ENCODE measurements at regions not wholly inside any gene's neighbourhood (a gene's known extent, or its start where the extent isn't known, plus 50 kb on each side); places are given as distances from the start of the nearest gene placed in this dataset.

DNA sequence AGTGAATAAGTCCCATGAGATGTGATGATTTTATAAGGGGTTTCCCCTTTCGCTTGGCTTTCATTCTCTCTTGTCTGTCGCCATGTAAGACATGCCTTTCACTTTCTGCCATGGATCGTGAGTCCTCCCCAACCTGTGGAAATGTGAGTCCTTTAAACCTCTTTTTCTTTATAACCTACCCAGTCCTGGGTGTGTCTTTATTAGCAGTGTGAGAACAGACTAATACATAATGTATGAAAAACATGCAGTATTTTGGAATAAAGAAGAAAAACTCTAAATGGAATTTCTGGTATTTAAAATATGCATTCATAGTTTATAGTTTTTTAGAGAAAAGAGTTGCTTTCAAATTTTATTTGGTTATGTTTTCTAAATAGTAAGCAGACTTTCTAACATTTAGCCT is 360.7 kb downstream of the PCDH7 start:
- TF ChIP-seq, protein P1, sequence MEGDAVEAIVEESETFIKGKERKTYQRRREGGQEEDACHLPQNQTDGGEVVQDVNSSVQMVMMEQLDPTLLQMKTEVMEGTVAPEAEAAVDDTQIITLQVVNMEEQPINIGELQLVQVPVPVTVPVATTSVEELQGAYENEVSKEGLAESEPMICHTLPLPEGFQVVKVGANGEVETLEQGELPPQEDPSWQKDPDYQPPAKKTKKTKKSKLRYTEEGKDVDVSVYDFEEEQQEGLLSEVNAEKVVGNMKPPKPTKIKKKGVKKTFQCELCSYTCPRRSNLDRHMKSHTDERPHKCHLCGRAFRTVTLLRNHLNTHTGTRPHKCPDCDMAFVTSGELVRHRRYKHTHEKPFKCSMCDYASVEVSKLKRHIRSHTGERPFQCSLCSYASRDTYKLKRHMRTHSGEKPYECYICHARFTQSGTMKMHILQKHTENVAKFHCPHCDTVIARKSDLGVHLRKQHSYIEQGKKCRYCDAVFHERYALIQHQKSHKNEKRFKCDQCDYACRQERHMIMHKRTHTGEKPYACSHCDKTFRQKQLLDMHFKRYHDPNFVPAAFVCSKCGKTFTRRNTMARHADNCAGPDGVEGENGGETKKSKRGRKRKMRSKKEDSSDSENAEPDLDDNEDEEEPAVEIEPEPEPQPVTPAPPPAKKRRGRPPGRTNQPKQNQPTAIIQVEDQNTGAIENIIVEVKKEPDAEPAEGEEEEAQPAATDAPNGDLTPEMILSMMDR (IDR thresholded peaks at IDR 0.05; ENCODE audit: poor library complexity): no peak
- no peak for TF ChIP-seq EZH2phosphoT487 (IDR thresholded peaks at IDR 0.05; ENCODE audit: low read depth, severe bottlenecking, unreplicated experiment)
- no peak for TF ChIP-seq EZH2 (IDR thresholded peaks at IDR 0.05; ENCODE audit: borderline replicate concordance)
